Smooth muscle cell (in vitro differentiated cells): ENCODE measurements at regions not wholly inside any gene's neighbourhood (a gene's known extent, or its start where the extent isn't known, plus 50 kb on each side); places are given as distances from the start of the nearest gene placed in this dataset.

Experiments
- DNase-seq: peaks from one replicate; lab custom pipeline; 2025; ENCODE audit not compliant: unreplicated experiment; lab: John Stamatoyannopoulos, UW
- H2AFZ ChIP-seq: fragments of 200-600 bp; sonication (generic); 2 replicates; pipeline ENCODE4 v1.6.0; 2016; ENCODE audit warnings: antibody characterized with exemption, low read depth, mild to moderate bottlenecking
- H3F3A ChIP-seq: fragments of 200-600 bp; sonication (generic); 2 replicates; pipeline ENCODE4 v1.6.0; 2017; ENCODE audit warnings: antibody characterized with exemption, low read depth
- H3K27ac ChIP-seq: fragments of 200-600 bp; sonication (generic); 2 replicates; pipeline ENCODE4 v1.5.1; 2016; ENCODE audit warnings: low read depth, mild to moderate bottlenecking
- H3K27me3 ChIP-seq: fragments of 200-600 bp; sonication (generic); 2 replicates; pipeline ENCODE4 v1.6.1; 2016; ENCODE audit warnings: low read depth, mild to moderate bottlenecking
- H3K36me3 ChIP-seq: fragments of 200-600 bp; sonication (generic); 2 replicates; pipeline ENCODE4 v1.5.1; 2016; ENCODE audit warnings: low read depth
- H3K4me1 ChIP-seq: fragments of 200-600 bp; sonication (generic); 2 replicates; pipeline ENCODE4 v1.5.1; 2016; ENCODE audit warnings: low read depth
- H3K4me2 ChIP-seq: fragments of 200-600 bp; sonication (generic); 2 replicates; pipeline ENCODE4 v1.6.0; 2016; ENCODE audit warnings: mild to moderate bottlenecking
- H3K4me3 ChIP-seq: fragments of 200-600 bp; sonication (generic); 2 replicates; pipeline ENCODE4 v1.5.1; 2016; ENCODE audit warnings: mild to moderate bottlenecking
- H3K79me2 ChIP-seq: fragments of 200-600 bp; sonication (generic); 2 replicates; pipeline ENCODE4 v1.6.0; 2016; ENCODE audit warnings: low read depth, mild to moderate bottlenecking
- H3K9ac ChIP-seq: fragments of 200-600 bp; sonication (generic); 2 replicates; pipeline ENCODE4 v1.6.0; 2016; ENCODE audit warnings: low read depth
- H3K9me3 ChIP-seq: fragments of 200-600 bp; sonication (generic); replicated peaks from 2 replicates; pipeline ENCODE4 v1.5.1; 2016; ENCODE audit warnings: low read depth
- H4K20me1 ChIP-seq: fragments of 200-600 bp; sonication (generic); 2 replicates; pipeline ENCODE4 v1.6.0; 2016; ENCODE audit warnings: low read depth
- CTCF ChIP-seq: fragments of 200-600 bp; sonication (generic); IDR thresholded peaks from 2 replicates; pipeline ENCODE4 v1.5.1; 2017; ENCODE audit warnings: borderline replicate concordance, mild to moderate bottlenecking, antibody characterized with exemption; ENCODE audit not compliant: insufficient read depth, poor library complexity, severe bottlenecking
- WGBS: methylation state at CpG from one replicate; pipeline ENCODE4 v1.1.7; 2016; ENCODE audit warnings: low lambda C conversion rate; 5-methylcytosine and 5-hydroxymethylcytosine counted together

GRCh38 chr21:16502273-16502672 lies 772.5 kb downstream of the USP25 start:
- H3K9me3 ChIP-seq, result no peaks in the 10 kb centered on the region
- no peak overlapping the region for H3K27ac ChIP-seq
- H3K4me2 ChIP-seq, result no peak overlapping the region
- no peak for TF ChIP-seq CTCF
- H3K9ac ChIP-seq, result no peak overlapping the region
- H3K36me3 ChIP-seq, result no peaks in the 10 kb centered on the region
- no peak for DNase-seq
- H4K20me1 ChIP-seq, result no peaks in the 10 kb centered on the region
- 98% methylated on average over 6 of the region's 6 CpGs for WGBS
- H3K4me3 ChIP-seq, result no peak overlapping the region
- no peaks in the 10 kb centered on the region for H3K27me3 ChIP-seq
- no peaks in the 10 kb centered on the region for H3F3A ChIP-seq
- H2AFZ ChIP-seq, result no peak overlapping the region
- H3K79me2 ChIP-seq, result no peaks in the 10 kb centered on the region
- no peaks in the 10 kb centered on the region for H3K4me1 ChIP-seq

GRCh38 chr21:16502897-16503296 lies 773.1 kb downstream of the USP25 start:
- H2AFZ ChIP-seq, result no peak overlapping the region
- H3F3A ChIP-seq, result no peaks in the 10 kb centered on the region
- H3K9me3 ChIP-seq, result no peaks in the 10 kb centered on the region
- H3K4me2 ChIP-seq, result no peak overlapping the region
- WGBS, result 95% methylated on average over 2 of the region's 2 CpGs
- TF ChIP-seq CTCF, result no peak
- no peaks in the 10 kb centered on the region for H3K79me2 ChIP-seq
- H3K4me1 ChIP-seq, result no peaks in the 10 kb centered on the region
- no peak overlapping the region for H3K4me3 ChIP-seq
- H3K27me3 ChIP-seq, result no peaks in the 10 kb centered on the region
- no peaks in the 10 kb centered on the region for H4K20me1 ChIP-seq
- H3K36me3 ChIP-seq, result no peaks in the 10 kb centered on the region
- no peak overlapping the region for H3K27ac ChIP-seq
- no peak for DNase-seq
- H3K9ac ChIP-seq, result no peak overlapping the region

- Histone ChIP-seq H3K36me3 (no peaks in the 10 kb centered on the region), H3K9me3 (no peaks in the 10 kb centered on the region), H2AFZ (no peak overlapping the region), H3K4me1 (no peaks in the 10 kb centered on the region), H3K4me2 (no peak overlapping the region), H3K4me3 (no peak overlapping the region), H3K27me3 (no peaks in the 10 kb centered on the region), H3F3A (no peaks in the 10 kb centered on the region), H3K79me2 (no peaks in the 10 kb centered on the region), H3K9ac (no peak overlapping the region), H4K20me1 (no peaks in the 10 kb centered on the region), H3K27ac (no peak overlapping the region)
- WGBS, result 75% methylated on average over 2 of the region's 2 CpGs
- no peak for TF ChIP-seq CTCF
- DNase-seq, result no peak
These were observed 774.5 kb downstream of the USP25 start for GRCh38 chr21:16504281-16504680.

- no peaks in the 10 kb centered on the region for H3K4me1 ChIP-seq
- DNase-seq, result no peak
- no peak for TF ChIP-seq CTCF
- no peak overlapping the region for H3K4me2 ChIP-seq
- no peaks in the 10 kb centered on the region for H3K79me2 ChIP-seq
- no peak overlapping the region for H2AFZ ChIP-seq
- H3K27me3 ChIP-seq, result no peaks in the 10 kb centered on the region
- H3F3A ChIP-seq, result no peaks in the 10 kb centered on the region
- no peaks in the 10 kb centered on the region for H3K36me3 ChIP-seq
- no peaks in the 10 kb centered on the region for H4K20me1 ChIP-seq
- H3K27ac ChIP-seq, result no peak overlapping the region
- H3K9ac ChIP-seq, result no peak overlapping the region
- H3K9me3 ChIP-seq, result no peaks in the 10 kb centered on the region
- no peak overlapping the region for H3K4me3 ChIP-seq
These were observed 775.0 kb downstream of the USP25 start for GRCh38 chr21:16504766-16505165.
